ENCODE measurements at regions not wholly inside any gene's neighbourhood (a gene's known extent, or its start where the extent isn't known, plus 50 kb on each side); places are given as distances from the start of the nearest gene placed in this dataset.

DNA sequence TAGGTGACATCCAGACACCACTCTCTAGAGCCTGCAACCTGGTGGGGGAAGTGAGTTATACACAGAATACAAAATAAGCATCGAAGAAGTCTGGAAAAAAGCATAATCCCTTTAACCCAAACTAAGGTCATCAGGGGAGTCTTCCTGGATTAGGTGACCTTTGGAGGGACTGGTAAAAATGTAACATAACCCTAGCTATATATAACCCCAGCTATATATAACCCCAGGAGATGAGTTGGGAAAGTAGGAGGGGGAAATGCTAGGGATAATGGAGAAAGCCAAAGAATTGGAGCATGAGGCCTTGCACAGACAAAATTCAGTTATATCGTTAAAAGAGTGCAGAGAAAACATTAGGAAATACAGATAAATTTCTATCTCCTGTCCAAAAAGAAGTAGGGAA is 164.8 kb downstream of the QRSL1 start (continued):
- TF ChIP-seq ZNF462 (CRISPR knock-in tag; IDR thresholded peaks at IDR 0.05) (no peak), JUNB (IDR thresholded peaks at IDR 0.05; ENCODE audit: unreplicated experiment) (no peak), NANOG (IDR thresholded peaks at IDR 0.05; ENCODE audit: borderline replicate concordance) (no peak), CTCF (conservative IDR thresholded peaks at IDR 0.05; ENCODE audit: low read depth in 2 of 2) (no peak)
- TF ChIP-seq, protein P1, sequence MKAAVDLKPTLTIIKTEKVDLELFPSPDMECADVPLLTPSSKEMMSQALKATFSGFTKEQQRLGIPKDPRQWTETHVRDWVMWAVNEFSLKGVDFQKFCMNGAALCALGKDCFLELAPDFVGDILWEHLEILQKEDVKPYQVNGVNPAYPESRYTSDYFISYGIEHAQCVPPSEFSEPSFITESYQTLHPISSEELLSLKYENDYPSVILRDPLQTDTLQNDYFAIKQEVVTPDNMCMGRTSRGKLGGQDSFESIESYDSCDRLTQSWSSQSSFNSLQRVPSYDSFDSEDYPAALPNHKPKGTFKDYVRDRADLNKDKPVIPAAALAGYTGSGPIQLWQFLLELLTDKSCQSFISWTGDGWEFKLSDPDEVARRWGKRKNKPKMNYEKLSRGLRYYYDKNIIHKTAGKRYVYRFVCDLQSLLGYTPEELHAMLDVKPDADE (IDR thresholded peaks at IDR 0.05) = no peak

GRCh38 chr6:106792536-106793236 is 163.3 kb downstream of the QRSL1 start:
- Histone ChIP-seq H3K27ac (ENCODE audit: low read depth) (no peak overlapping the region), H3K4me2 (no peak overlapping the region), H3K27me3 (ENCODE audit: insufficient read depth) (no peaks in the 10 kb centered on the region), H3F3A (replicated peaks; ENCODE audit: low read depth) (no peaks in the 10 kb centered on the region), H3K9me2 (ENCODE audit: insufficient read depth) (peaks cover 13% of the 10 kb centered on the region), H2AFZ (no peak overlapping the region), H4K20me1 (replicated peaks; ENCODE audit: insufficient read depth) (no peaks in the 10 kb centered on the region), H3K36me3 (ENCODE audit: insufficient read depth) (no peaks in the 10 kb centered on the region), H3K4me3 (no peak overlapping the region), H3K4me1 (ENCODE audit: insufficient read depth) (no peaks in the 10 kb centered on the region; the same call in 1 of the 2 replicates), H3K79me2 (replicated peaks; ENCODE audit: insufficient read depth) (no peaks in the 10 kb centered on the region)
- ATAC-seq (no peak), DNase-seq (ENCODE audit: low spot score) (no peak)
- Mint-ChIP-seq H3K4me1 (no peaks in the 10 kb centered on the region; the same call in 2 of the 3 replicates), H3K27me3 (ENCODE audit: insufficient read depth, low read depth, poor library complexity) (peaks cover 6% of the 10 kb centered on the region), H3K27ac (no peak overlapping the region), H3K4me3 (no peak overlapping the region), H3K9me3 (no peaks in the 10 kb centered on the region), H3K36me3 (ENCODE audit: low read depth) (no peaks in the 10 kb centered on the region; the same call in 2 of the 3 replicates)
- no peak for TF ChIP-seq EZH2phosphoT487 (IDR thresholded peaks at IDR 0.05; ENCODE audit: unreplicated experiment)
- TF ChIP-seq CREB1 (CRISPR knock-in tag; IDR thresholded peaks at IDR 0.05; ENCODE audit: low read depth) = no peak
- TF ChIP-seq CTCF (conservative IDR thresholded peaks at IDR 0.05; ENCODE audit: low read depth in 2 of 2) = no peak
- no peak for TF ChIP-seq JUNB (IDR thresholded peaks at IDR 0.05; ENCODE audit: unreplicated experiment)
- TF ChIP-seq, protein P1 (IDR thresholded peaks at IDR 0.05) = no peak
- no peak for TF ChIP-seq NANOG (IDR thresholded peaks at IDR 0.05; ENCODE audit: borderline replicate concordance)

All from GM23338 (cell line).